GM21381 (cell line): ENCODE measurements at regions not wholly inside any gene's neighbourhood (a gene's known extent, or its start where the extent isn't known, plus 50 kb on each side); places are given as distances from the start of the nearest gene placed in this dataset.

Experiments used
- ATAC-seq: cut with Tn5 transposase; IDR thresholded peaks from one replicate; pipeline ENCODE4 v1.9.1; 2021; ENCODE audit warnings: mild to moderate bottlenecking, moderate library complexity; ENCODE audit not compliant: unreplicated experiment

DNA sequence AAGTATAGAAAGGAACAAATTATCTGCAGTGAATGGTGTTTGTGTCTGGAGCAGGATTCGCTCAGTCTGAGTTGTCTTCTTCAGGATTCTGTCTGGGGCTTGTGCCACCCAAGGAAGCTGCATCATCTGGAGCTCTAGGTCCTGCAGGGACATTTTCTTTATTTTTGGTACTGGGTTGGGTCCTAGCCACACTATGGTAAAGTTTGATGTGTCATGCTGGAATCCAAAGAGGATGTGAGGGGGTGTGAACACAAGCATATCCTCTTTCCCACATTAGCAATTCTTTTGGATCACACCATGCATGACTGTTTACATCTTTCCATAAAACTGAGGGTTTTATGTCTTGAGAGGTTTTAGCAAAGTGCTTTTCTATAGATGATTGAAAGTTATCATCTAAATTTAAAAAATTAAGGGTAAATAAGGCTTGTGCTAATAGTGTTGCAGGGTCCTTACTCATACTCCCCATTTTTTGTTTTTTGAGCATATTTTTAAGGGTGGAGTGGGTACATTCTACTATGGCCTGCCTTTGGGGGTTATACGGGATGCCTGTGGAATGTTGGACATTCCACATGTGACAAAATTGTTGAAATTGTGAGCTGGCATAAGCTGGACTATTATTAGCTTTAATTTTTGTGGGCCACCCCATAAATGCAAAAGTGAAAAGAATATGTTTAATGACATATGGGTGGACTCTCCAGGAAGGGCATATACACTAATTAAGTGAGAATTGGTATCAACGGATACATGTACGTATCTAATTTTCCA is 152.0 kb upstream of the HMCN1 start:
- ATAC-seq = no peak

DNA sequence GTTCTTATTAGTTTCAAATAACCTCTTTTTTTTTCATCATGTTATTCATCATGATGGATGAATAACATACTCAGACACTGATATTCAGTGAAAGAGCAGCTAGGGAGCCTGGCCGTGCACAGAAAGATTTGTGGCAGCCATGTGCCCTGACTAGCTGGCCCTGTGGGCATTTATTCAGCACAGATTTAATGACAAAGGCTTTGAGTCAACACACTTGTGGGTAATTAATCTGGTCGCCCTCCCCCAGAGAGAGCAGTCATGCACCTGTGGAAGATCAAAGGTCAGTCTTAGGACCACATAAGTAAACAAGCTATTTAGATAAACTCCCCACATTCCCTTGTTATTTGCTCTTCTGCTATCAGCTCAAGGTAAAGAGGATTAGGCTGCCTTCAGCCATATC is 153.2 kb upstream of the HMCN1 start:
- ATAC-seq = no peak

DNA sequence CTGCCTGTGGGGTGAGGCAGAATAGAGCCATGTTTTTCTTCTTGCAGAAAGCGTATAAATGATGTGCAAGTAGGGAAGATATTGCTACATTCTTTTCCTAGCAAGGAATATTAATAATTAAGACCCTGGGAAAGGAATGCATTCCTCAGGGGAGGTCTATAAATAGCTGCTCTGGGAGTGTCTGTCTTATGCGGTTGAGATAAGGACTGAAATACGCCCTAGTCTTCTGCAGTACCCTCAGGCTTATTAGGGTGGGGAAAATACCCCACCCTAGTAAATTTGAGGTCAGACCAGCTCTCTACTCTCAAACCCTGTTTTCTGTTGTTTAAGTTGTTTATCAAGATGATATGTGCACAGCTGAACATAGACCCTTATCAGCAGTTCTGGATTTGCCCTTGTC is 155.9 kb upstream of the HMCN1 start:
- no peak for ATAC-seq

DNA sequence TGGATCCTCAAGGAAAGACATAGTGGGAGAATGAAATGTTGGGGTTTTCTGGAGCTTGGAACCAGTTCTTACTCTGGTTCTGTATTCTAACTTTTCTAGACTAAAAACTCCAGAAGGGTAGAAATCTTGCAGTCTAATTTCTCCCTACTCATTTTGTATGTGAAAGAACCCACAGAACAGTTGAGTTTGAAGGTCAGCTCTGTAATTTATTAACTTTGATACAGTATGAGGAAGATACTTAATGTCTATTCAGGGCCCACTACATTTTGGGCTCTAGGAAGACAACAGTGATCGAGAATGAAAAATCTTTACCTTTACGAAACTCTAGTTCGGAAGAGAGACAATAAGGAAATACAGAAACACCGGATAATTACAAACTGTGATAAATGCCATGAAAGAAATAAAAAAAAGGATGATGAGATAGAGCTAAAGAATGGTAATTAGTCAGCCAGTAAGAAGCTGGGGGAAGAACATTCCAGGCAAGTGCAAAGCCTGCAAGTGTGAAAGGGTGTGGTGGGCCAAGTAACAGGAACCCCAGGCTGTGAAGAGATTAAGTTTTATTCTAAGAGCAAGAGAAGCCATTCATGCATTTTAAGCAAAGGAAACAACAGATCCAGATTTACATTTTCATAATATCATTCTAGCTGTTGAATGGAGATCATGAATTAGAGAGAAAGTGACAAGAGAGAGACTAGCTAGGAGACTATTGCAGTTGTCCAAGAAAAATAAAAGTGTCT is 159.9 kb upstream of the HMCN1 start:
- ATAC-seq = no peak

DNA sequence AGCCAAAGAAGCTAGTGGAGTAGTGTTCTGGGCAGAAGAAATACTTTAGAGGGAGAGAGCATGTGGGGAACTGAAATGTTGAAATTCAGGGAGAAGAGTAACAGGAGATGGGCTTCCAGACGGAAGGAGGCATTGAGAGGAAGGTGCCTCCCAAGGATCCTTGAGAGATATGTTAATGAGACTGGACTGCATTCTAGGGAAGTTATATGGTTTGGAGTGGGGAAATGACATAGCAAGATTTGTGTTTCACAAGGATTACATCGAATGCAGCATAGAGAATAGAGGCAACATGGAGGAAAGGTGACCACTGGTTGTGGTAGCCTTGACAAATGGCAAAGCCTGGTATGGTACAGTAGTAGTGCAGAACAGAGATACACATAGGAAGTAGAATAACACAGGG is 160.5 kb upstream of the HMCN1 start:
- no peak for ATAC-seq

DNA sequence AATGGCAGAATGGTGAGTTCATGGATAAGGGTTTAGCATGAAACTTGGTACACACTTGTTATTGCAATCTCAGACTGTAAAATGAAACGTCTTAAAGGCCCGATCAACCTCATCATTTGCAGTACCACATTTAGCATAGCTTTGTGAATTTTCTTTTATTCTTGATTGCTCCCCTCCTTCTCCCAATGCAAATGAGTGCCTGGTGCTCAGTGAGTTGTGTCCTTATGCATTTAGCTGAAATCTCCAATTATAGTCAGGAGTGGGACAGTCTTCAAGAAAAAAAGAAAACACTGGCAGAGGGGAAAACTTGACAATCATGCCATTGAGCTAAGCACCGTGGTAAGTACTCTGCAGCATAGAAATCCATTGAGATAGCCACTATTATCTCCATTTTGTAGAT is 161.0 kb upstream of the HMCN1 start:
- no peak for ATAC-seq

DNA sequence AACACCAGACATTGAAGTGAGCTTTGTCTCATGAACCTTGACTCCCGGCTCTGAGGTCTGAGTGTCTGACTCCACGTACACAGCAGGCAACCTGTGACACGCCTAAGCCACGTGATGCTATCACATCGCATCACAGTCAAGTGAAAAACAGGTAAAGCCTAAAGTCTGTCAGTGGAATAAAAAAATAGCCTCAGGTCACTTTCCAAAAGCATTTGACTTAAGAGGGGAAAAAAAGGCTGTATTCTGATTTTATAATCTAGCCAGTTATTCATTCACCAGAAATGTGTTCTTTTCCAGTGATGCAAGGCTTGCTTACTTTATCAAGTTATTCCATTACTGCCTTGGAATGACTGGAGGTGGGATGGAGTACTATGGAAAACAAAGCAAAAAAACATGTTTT is 163.2 kb upstream of the HMCN1 start:
- no peak for ATAC-seq

DNA sequence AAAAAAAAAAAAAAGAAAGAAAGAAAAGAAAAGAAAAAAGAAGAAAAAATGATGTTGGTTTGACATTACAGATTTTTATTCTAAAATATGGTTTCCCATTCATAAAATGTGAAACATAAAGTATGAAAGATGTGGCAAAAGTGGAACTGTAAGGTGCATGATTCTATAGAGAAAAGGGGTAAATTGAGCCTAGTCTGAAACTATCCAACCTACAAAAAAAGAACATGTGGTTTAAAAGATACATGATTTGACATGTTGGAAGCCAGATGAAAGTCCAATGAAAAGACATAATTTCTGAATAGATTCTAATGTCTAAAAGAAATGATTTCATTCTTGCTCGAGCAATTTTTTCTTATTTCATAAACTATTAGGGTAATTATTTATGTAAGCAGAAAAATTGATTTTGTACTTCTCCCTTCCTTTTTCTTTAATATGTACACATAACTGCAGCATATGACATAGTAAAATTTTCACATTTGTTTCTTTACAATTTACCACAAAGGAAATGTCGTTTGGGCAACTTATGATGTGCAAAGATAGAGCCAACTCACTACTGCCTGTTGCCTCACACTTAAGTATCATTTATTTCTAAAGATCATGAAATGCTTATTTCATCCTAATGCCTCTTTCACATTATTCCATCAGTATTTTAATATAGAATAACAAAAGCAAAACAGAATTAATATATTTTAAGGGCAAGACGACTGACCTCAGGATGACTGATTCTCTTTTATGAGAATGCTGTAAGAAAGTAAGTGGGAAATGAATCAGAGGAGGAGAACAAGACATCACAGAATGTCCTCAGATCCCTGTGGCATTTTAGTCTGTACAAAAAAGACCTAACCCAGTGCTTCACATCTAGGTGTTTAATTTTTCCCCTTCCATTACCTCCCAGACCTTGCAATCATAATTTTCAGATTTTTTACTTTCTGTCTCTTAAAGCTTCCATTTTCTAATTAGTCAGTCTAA is 165.8 kb upstream of the HMCN1 start:
- no peak for ATAC-seq

DNA sequence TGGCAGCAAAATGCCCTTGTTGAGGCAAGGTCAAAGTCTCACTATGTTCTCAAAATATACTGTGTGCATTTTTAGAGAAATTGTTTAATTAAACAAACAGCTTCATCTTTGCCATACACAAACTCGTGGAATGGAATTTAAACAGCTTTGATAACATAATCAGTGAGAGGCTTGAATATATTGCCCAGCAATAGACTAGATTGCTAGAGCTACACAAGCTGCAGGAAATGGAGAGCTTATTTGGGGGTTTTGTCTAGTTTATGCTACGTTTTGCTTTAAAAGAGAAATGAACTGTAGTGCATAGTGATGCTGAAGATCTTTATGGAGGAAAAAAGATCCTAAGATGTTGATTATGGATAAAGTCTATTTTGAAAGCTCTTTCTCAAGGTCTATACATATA is 166.8 kb upstream of the HMCN1 start:
- no peak for ATAC-seq

DNA sequence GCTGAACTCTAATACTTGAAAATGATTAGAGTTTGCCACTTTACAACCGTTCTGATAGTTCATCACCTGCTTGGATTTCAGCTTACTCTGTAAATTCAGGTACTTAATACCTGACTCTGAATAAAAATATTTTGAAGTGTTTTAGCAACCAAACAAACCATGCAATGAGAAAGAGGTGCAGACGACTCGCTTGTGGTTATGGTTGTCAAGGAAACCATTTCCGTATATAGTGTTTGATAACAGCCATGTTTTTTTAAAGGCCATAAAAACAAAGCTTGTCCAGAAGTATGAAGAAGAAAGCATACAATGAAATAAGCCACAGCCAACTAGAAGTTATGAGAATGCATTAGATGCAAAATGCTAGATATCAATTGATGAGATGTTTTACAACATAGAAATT is 167.2 kb upstream of the HMCN1 start:
- ATAC-seq = no peak

DNA sequence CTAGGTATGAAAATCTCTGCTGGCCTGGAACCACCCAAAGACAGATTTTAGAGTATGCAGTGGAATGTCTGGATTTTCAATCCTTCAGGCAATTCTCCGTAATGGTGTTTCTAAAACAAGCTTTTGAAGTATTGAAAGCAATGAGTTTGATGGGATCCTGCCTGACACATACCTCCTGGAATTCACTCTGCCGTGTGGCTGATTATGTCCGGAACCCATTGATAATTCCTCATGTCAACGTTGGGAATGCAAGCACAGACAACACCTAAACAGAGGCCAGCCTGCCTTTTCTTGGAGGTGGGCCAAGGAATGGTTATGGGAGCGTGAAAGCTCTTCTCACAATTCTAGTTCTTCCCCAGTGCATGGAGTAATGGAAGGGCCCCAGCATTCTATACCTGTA is 168.9 kb upstream of the HMCN1 start:
- ATAC-seq = no peak

DNA sequence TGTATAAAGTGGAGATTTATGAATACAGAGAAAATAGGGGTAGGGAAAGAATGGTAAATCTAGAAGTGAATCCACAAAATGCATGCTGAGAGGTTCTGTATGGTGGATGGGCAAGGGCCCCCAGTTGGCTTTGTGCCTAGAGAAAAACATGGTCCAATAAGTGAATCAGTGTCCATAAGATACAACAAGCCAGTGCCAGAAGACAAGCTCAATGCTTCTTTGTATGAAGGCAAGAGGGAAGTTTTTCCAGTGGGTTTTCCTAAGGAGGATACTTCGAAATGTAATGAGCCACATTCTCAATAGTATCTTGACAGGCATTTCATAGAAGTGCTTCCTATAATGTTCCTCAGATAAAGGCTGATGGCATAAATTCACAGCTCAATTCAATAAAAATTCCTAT is 169.4 kb upstream of the HMCN1 start:
- no peak for ATAC-seq

DNA sequence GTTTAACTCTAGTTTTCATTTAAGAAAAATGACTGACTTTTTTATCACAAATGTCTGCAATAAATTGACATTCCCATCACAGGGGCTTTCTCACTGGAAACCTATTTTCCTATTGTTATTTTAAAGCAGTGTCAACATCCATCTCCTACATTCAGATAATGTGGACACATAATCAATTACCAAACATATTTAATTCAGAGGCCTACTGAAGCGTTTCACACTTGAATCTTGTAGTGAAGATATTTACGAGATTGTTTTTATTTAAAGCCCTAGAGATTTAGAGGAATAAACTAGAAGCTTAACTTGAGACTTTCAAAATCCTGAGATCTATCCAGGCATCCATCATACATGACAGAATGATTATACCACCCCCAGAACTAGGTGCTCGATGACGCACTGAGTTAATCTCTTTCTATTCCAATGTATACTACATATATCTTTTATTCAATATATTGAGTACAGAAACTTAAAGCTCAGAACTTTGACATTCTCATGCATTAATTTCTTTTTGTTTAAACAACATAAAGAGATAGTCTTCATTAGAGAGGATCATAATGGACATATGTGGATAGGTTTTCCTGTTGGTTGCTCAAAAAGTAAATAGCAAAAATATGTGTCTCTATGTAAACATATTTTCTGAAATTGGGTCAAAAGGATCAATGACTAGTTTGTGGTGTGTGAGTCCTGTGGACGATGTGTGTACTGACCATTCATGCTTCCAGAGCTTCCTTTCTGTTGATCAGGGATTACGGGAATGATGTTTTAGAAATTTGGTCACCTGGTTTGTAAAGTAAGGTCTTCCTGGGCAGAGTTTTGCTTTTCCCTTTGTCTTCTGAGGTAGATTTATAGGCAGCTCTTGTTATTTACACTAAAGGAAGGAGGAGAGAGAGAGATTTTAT is 171.5 kb upstream of the HMCN1 start:
- ATAC-seq = no peak

DNA sequence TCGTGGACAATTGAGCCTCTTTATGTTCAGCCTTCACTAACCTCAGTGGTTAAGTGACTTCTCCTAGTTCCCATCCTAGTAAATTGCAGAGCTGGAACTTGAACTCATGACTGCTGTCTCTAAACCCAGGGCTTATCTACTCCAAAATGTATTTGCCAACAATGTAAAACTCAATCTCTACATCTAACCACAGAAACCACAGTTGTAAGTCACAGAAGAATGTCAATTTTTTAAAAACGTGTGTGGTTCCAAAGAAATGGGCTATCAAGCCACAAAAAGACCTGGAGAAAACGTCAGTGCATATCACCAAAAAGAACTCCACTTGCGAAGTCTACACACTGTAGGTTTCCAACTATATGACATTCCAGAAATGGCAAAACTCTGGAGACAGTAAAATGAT is 172.6 kb upstream of the HMCN1 start:
- no peak for ATAC-seq

DNA sequence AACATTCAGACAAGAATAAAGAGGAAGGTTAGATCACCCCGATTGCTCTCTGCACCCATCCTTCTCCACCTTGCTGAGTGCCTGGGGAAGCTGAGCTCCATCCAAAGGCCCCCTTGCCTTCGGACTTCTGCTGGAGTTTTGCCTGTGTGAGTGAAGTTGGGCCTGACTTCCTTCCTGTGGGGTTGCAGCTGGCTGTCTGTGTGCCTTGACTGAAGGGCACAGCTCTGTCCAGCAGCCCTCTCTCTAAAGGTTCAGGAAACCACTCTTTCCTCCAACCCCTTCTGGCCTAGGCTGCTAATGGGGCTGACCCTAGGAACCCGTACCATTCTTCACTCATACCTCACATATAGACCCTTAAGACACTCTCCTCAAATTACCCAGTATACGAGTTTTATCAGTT is 173.4 kb upstream of the HMCN1 start:
- ATAC-seq = no peak

DNA sequence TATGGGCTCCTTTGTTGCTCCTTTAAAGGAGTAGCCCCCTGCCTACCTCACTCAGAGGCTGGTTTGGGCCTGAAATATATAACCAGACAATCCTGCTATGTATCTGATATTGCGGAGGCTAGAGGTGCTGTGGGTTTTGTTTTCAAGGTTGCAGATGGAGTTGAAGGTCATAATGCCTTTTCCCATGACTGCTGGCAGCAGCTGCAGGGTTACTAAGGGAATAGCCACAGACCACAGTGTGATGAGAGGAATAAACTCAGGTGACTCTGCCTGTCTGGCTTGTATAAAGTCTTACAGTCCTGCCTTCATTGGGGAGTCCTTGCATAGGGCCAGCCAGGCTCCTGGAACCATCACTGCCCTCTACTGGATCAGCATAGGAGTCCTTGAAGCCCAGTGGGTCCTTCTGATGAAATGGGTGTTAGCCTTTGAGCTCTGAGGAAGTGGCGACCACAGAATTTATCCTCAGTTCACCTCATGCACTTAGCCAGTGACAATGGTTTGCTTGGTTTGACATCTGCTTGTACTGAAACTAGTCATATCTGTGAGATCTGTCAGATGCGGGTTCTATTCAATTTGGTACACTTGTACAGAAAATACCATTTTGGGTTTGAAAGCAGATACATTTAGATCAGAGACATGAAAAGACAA is 174.4 kb upstream of the HMCN1 start:
- ATAC-seq = peak; percentile 94

DNA sequence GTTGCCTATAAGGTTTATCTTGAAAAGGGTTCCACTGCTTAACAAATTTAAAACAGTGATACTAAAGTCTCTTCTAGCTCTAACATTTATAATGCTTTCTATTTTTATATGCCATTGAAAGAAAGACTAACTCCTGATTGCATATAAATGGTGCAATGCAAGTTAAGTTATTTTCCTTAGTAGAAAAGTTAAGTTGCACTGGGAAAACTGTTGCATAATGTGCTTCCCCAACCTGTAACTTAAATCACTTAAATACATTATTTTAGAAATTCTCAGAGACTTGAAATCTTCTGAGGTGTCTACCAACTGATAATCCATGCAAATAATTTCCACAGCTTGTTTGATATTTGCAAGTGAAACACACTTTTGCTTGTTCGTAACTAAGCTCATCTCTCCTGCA is 175.0 kb upstream of the HMCN1 start:
- no peak for ATAC-seq

DNA sequence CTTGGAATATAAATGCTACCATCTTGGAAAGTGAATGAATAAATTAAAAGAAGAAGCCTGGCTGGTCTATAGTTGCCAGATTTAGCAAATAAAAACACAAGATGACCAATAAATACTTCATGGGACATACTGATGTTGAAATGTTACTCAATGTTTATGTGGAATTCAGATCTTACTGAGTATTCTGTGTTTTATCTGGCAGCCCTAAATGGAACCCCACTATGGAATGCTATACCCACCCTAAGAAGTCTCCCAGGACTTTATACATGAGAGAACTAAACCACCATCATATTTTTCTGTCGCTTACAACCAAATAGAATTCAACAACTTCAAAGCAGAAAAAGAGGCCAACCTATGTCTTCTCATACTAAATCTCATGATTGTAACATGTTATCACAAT is 177.6 kb upstream of the HMCN1 start:
- no peak for ATAC-seq

DNA sequence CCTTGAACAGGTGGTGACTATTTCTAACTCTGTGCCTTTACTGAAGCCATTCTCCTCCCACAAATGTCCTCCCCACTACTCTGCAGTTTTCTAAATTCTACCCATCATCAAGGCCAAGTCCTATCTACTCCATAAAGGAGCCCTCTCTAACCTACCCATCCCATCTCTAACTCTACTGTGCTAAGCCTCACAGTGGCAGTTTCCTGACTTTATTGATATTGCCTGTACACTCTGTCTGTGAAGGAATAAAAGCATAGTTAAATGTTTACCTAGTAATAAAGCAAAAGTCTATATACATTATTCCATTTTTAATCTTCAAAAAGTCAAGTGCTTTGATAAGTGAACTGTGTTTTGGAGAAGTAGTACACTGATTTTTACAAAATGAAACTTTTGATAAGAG is 178.4 kb upstream of the HMCN1 start:
- ATAC-seq = no peak

DNA sequence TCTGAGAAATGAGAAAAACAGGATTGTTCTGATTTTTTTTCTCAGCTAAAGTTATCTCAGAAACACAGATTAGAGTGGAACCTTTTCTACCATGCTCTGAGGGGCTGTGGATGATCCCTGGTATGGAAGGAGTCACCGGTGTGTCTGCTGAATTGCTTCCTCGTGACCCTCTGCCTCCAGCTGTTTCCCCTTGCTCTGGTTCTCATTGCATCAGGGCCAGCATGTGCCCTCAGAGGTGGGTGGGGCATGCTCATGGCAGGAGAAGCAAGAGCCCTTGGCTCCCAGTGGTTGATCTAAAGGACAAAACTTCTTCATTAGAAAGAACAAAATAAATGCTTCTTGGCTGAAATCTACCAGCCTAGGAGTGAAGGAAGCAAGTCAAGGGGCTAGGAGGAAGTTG is 183.2 kb upstream of the HMCN1 start:
- ATAC-seq = no peak
